RWPE2 (cell line): ENCODE measurements at regions not wholly inside any gene's neighbourhood (a gene's known extent, or its start where the extent isn't known, plus 50 kb on each side); places are given as distances from the start of the nearest gene placed in this dataset.
A peak's percentile ranks its signal among the peaks of the same experiment; 100 is the strongest.

ENCODE experiments used
- ATAC-seq: fragments of 200-7000 bp; cut with Tn5 transposase; 3 replicates; pipeline ENCODE4 v1.9.1; 2021; ENCODE audit warnings: low read depth
- DNase-seq: peaks from one replicate; pipeline ENCODE4 v3.0.0-alpha.2; 2020; ENCODE audit warnings: low spot score
- H3K27ac ChIP-seq: fragments of 450-650 bp; 2 replicates; pipeline ENCODE4 v1.5.1; 2017; ENCODE audit warnings: mild to moderate bottlenecking; ENCODE audit not compliant: poor library complexity, severe bottlenecking
- H3K27me3 ChIP-seq: fragments of 250-450 bp; sonication (Bioruptor Pico); 2 replicates; pipeline ENCODE4 v1.5.1; 2021; ENCODE audit warnings: mild to moderate bottlenecking, moderate library complexity; ENCODE audit not compliant: insufficient read depth, poor library complexity, severe bottlenecking
- H3K36me3 ChIP-seq: fragments of 250-450 bp; sonication (Bioruptor Pico); 2 replicates; pipeline ENCODE4 v1.5.1; 2020; ENCODE audit warnings: low read depth, mild to moderate bottlenecking, moderate library complexity
- H3K4me1 ChIP-seq: fragments of 250-450 bp; sonication (Bioruptor Pico); 2 replicates; pipeline ENCODE4 v1.5.1; 2021; ENCODE audit warnings: mild to moderate bottlenecking, moderate library complexity; ENCODE audit not compliant: insufficient read depth, poor library complexity, severe bottlenecking
- H3K4me3 ChIP-seq: fragments of 250-450 bp; sonication (Bioruptor Pico); 2 replicates; pipeline ENCODE4 v1.5.1; 2021; ENCODE audit warnings: mild to moderate bottlenecking, moderate library complexity; ENCODE audit not compliant: severe bottlenecking
- H3K9me3 ChIP-seq: fragments of 250-450 bp; sonication (Bioruptor Pico); 2 replicates; pipeline ENCODE4 v1.5.1; 2021; ENCODE audit warnings: mild to moderate bottlenecking, moderate library complexity; ENCODE audit not compliant: severe bottlenecking
- TF ChIP-seq, protein P1 (sequence below): fragments of 450-650 bp; IDR thresholded peaks from one replicate; pipeline ENCODE4 v1.5.1; 2017; ENCODE audit warnings: mild to moderate bottlenecking, moderate library complexity; ENCODE audit not compliant: poor library complexity, severe bottlenecking

DNA sequence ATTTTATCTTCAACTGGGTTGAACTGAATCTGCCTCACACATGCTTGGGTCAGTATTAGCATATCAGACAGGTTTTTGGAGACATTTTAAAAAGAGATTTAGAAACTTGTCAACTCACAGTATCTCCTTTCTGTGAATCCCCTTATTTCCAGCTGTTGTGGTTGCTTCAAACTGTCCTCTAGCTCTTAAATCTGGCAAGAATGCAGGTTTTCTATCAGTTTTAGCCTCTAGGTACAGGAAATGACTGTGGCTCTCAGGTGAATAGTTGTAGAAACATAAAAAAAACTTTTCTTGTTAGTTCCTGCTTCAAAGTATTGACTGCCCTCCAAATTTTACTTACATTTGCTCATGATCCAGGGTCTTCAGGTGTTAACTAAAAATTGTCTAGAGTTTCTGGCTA lies 495.7 kb upstream of the TMPRSS15 start:
- Histone ChIP-seq H3K4me1 (no peaks in the 10 kb centered on the region), H3K36me3 (no peaks in the 10 kb centered on the region), H3K27ac (no peak overlapping the region), H3K4me3 (no peak overlapping the region), H3K27me3 (peaks cover 34% of the 10 kb centered on the region), H3K9me3 (peaks cover 2% of the 10 kb centered on the region)
- TF ChIP-seq, protein P1, sequence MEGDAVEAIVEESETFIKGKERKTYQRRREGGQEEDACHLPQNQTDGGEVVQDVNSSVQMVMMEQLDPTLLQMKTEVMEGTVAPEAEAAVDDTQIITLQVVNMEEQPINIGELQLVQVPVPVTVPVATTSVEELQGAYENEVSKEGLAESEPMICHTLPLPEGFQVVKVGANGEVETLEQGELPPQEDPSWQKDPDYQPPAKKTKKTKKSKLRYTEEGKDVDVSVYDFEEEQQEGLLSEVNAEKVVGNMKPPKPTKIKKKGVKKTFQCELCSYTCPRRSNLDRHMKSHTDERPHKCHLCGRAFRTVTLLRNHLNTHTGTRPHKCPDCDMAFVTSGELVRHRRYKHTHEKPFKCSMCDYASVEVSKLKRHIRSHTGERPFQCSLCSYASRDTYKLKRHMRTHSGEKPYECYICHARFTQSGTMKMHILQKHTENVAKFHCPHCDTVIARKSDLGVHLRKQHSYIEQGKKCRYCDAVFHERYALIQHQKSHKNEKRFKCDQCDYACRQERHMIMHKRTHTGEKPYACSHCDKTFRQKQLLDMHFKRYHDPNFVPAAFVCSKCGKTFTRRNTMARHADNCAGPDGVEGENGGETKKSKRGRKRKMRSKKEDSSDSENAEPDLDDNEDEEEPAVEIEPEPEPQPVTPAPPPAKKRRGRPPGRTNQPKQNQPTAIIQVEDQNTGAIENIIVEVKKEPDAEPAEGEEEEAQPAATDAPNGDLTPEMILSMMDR, result no peak
- no peak for ATAC-seq
- no peak for DNase-seq

DNA sequence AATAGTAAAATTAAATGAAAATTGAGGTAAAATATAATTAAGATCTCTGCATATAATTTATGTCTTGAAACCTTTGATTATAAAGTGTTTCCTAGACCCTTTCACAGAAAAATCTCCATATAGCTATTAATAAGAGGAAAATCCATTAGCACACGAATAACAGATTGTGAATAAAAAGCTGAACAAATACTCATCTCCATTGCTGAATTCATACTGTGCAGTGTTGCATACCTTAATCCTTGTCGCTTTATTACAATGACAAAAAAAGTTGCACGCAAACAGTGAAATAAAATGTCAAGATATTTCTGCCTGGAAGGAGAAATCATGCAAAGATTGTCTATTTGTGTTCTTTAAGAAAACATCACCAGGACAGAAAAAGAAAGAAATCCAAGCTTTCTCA lies 499.1 kb upstream of the TMPRSS15 start:
- Histone ChIP-seq H3K27ac (no peak overlapping the region), H3K9me3 (no peaks in the 10 kb centered on the region), H3K4me1 (no peaks in the 10 kb centered on the region), H3K27me3 (peaks cover 54% of the 10 kb centered on the region), H3K36me3 (no peaks in the 10 kb centered on the region), H3K4me3 (no peak overlapping the region)
- ATAC-seq (no peak), DNase-seq (no peak)
- TF ChIP-seq, protein P1, result no peak

DNA sequence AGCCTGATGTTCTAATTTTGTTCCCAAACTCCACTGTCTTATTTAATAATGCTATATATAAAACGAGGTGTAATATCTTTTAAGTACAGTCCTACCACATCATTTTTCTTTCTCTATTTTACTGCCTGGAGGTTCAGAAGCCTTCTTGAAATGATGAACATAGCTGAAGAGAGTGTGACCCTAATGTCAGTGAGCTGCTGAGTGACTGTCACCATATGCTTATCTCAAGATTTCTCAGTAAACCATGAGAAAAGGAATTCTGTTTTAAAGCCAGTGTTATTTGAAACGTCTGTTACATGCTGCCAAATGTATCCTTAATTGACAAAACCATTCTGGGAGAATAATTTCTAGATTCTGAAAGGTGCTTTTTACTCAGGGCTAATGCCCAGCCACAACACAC lies 503.5 kb upstream of the TMPRSS15 start:
- DNase-seq (no peak), ATAC-seq (no peak)
- no peaks in the 10 kb centered on the region for H3K4me1 ChIP-seq
- H3K4me3 ChIP-seq, result no peak overlapping the region
- no peaks in the 10 kb centered on the region for H3K36me3 ChIP-seq
- H3K27ac ChIP-seq, result no peak overlapping the region
- no peaks in the 10 kb centered on the region for H3K9me3 ChIP-seq
- TF ChIP-seq, protein P1, result no peak
- H3K27me3 ChIP-seq, result peaks cover 34% of the 10 kb centered on the region

DNA sequence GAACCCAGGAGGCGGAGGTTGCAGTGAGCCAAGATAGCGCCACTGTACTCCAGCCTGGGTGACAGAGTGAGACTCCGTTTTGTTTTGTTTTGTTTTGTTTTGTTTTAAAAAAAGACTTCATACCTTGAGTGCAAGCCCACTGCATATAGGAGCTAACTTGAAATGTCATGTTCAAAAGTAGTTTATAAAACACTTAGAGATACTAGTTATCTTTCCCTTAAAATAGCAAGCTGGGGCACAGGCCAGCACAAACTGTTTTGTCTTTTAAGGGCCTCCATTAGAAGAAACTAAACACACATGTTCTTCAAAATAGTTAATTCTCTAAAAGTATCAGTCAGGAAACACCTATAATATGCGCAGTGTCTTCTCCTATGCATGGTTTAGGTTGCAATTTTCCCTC lies 505.1 kb upstream of the TMPRSS15 start:
- ATAC-seq, result no peak
- Histone ChIP-seq H3K9me3 (no peaks in the 10 kb centered on the region), H3K4me1 (no peaks in the 10 kb centered on the region)

DNA sequence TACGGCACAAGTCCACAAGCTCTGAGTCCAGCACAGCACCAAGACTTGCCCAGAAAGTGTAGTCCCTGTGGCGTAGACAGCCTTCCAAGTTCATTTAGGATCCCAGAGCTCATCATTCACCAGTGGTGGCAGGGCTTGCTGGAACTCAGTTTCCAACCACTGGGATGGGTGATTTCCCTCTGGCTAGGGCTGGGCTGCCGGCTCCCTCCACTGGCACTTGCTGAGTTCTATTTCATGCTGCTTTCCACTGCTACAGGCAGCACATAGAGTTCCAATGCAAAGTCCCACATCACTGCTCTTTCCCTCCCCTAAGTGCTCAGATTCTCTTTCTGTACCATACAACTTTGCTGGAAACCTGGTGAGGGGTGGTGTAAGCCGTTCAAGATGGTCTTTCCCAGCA lies 510.3 kb upstream of the TMPRSS15 start:
- DNase-seq, result no peak
- peak; percentile 27; the same call in 2 of the 3 replicates for ATAC-seq
- TF ChIP-seq, protein P1, result no peak
- Histone ChIP-seq H3K4me3 (no peak overlapping the region), H3K36me3 (no peaks in the 10 kb centered on the region), H3K27me3 (no peaks in the 10 kb centered on the region), H3K9me3 (no peaks in the 10 kb centered on the region), H3K27ac (no peak overlapping the region), H3K4me1 (no peaks in the 10 kb centered on the region)

More for the DNA sequence above, 505.1 kb upstream of the TMPRSS15 start:
- Histone ChIP-seq H3K27ac (no peak overlapping the region), H3K4me3 (no peak overlapping the region), H3K27me3 (peaks cover 30% of the 10 kb centered on the region), H3K36me3 (no peaks in the 10 kb centered on the region)
- no peak for DNase-seq
- TF ChIP-seq, protein P1, result no peak
